AG09309 (cell line): ENCODE measurements at regions not wholly inside any gene's neighbourhood (a gene's known extent, or its start where the extent isn't known, plus 50 kb on each side); places are given as distances from the start of the nearest gene placed in this dataset.

Source experiments
- DNase-seq: peaks from one replicate; pipeline ENCODE4 v3.0.0-alpha.2; 2010; ENCODE audit warnings: low read depth
- H3K4me3 ChIP-seq: 2 replicates; pipeline ENCODE4 v1.5.1; 2011; ENCODE audit warnings: mild to moderate bottlenecking, low read depth, low read length, moderate library complexity; ENCODE audit not compliant: control insufficient read depth
- CTCF ChIP-seq: IDR thresholded peaks from 2 replicates; pipeline ENCODE4 v1.5.1; 2011; ENCODE audit warnings: mild to moderate bottlenecking, low read depth, low read length, inconsistent platforms; ENCODE audit not compliant: insufficient read depth, control insufficient read depth; ENCODE audit errors: missing control alignments

GRCh38 chr14:101397206-101397605 is 164.1 kb upstream of the DIO3 start:
- TF ChIP-seq CTCF, result no peak
- H3K4me3 ChIP-seq, result no peak overlapping the region
- DNase-seq, result no peak

- TF ChIP-seq CTCF, result no peak
- H3K4me3 ChIP-seq, result no peak overlapping the region
- no peak for DNase-seq
Measured at GRCh38 chr14:101398011-101398410, 163.3 kb upstream of the DIO3 start.

GRCh38 chr14:101399737-101400517 is 161.4 kb upstream of the DIO3 start:
- no peak overlapping the region for H3K4me3 ChIP-seq
- DNase-seq, result no peak
- TF ChIP-seq CTCF, result no peak

- no peak for TF ChIP-seq CTCF
- no peak for DNase-seq
- no peak overlapping the region for H3K4me3 ChIP-seq
Measured at GRCh38 chr14:101400830-101401229, 160.5 kb upstream of the DIO3 start.

GRCh38 chr14:101402936-101403660 is 158.2 kb upstream of the DIO3 start:
- DNase-seq, result peak; percentile 21

More at GRCh38 chr14:101402936-101403660, 158.2 kb upstream of the DIO3 start:
- no peak overlapping the region; the same call in 1 of the 2 replicates for H3K4me3 ChIP-seq
- TF ChIP-seq CTCF, result no peak
